ENCODE measurements at regions not wholly inside any gene's neighbourhood (a gene's known extent, or its start where the extent isn't known, plus 50 kb on each side); places are given as distances from the start of the nearest gene placed in this dataset.
"Not testable (repeated sequence)": the region's sequence is repeated elsewhere in the genome, so short reads cannot be mapped to it uniquely, and the experiment has no call there.

GRCh38 chr2:47629501-47630460 is 59.0 kb upstream of the KCNK12 start:
- DNase-seq (ENCODE audit: low read depth), result no peak
- no peak for TF ChIP-seq CTCF (conservative IDR thresholded peaks at IDR 0.05; ENCODE audit: low read depth, low read length)
- no peak overlapping the region for H3K4me3 ChIP-seq (ENCODE audit: low read length)

- TF ChIP-seq CTCF (conservative IDR thresholded peaks at IDR 0.05; ENCODE audit: low read depth, low read length), result no peak
- DNase-seq (ENCODE audit: low read depth), result no peak
- H3K4me3 ChIP-seq (ENCODE audit: low read length), result no peak overlapping the region
Observed at GRCh38 chr2:47628904-47629303, 58.1 kb upstream of the KCNK12 start.

GRCh38 chr2:47626664-47627063 is 55.9 kb upstream of the KCNK12 start:
- no peak for TF ChIP-seq CTCF (conservative IDR thresholded peaks at IDR 0.05; ENCODE audit: low read depth, low read length)
- H3K4me3 ChIP-seq (ENCODE audit: low read length), result no peak overlapping the region
- no peak for DNase-seq (ENCODE audit: low read depth)

GRCh38 chr2:47623140-47623539 is 52.4 kb upstream of the KCNK12 start:
- H3K4me3 ChIP-seq (ENCODE audit: low read length); DNase-seq (ENCODE audit: low read depth): not testable (repeated sequence)

- no peak for TF ChIP-seq CTCF (conservative IDR thresholded peaks at IDR 0.05; ENCODE audit: low read depth, low read length)
- no peak overlapping the region for H3K4me3 ChIP-seq (ENCODE audit: low read length)
- no peak for DNase-seq (ENCODE audit: low read depth)
Observed at GRCh38 chr2:47620770-47621437, 50.1 kb upstream of the KCNK12 start.

Measured in retinal pigment epithelial cell (primary cell).